HG02588 (cell line): ENCODE measurements at regions not wholly inside any gene's neighbourhood (a gene's known extent, or its start where the extent isn't known, plus 50 kb on each side); places are given as distances from the start of the nearest gene placed in this dataset.

Experiments
- ATAC-seq: cut with Tn5 transposase; IDR thresholded peaks from one replicate; pipeline ENCODE4 v1.9.1; 2021; ENCODE audit warnings: mild to moderate bottlenecking, moderate library complexity; ENCODE audit not compliant: unreplicated experiment

- ATAC-seq = no peak
Observed at GRCh38 chr2:41992056-41992642, 55.7 kb upstream of the PKDCC start.

- ATAC-seq = no peak
Observed at GRCh38 chr2:41992671-41993434, 55.0 kb upstream of the PKDCC start.

DNA sequence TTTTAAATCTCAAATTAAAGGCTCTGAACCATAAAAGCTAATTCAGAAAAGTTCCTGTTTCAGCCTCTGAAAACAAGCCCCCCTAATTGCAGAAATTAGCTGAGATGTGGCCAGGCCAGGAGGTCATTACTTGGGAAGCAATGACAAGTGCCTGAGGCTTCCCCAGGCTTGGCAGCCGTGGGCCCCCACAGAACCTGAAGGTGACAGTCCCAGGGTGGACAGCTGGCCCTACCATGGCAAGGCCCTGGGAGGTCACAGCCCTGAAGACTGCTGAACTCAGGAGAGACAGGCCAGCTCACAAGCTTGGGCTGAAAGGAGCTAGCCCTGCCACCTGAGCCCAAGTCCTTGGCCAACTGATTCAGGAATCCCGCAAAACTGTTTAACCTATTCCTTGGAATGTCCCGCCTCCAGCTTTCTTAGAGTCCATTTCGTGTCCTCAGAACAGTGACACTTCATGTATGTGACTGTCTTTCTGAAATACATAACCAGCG, 54.3 kb upstream of the PKDCC start:
- no peak for ATAC-seq

- ATAC-seq = no peak
Observed at GRCh38 chr2:41994233-41994637, 53.6 kb upstream of the PKDCC start.

- no peak for ATAC-seq
Observed at GRCh38 chr2:41994661-41995060, 53.2 kb upstream of the PKDCC start.

DNA sequence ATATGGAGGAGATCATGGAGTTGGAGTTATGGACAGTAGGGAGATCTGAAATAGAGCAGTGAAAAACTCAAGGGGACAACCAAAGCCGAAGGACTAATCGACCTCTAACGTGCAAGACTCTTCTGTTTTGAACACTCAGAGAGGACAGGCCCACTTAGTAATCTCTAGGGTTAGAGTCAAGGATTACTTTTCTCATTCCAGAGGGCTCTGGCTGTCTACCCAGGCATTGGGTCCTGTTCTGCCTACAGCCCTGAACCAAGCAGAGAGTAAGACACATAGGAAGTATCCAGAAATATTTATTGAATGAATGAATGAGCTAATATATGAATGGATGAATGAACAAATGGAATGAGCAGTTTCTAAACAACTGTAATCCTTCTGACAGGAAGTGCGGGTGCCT, 50.3 kb upstream of the PKDCC start:
- ATAC-seq = no peak
